ENCODE measurements at regions not wholly inside any gene's neighbourhood (a gene's known extent, or its start where the extent isn't known, plus 50 kb on each side); places are given as distances from the start of the nearest gene placed in this dataset.

DNA sequence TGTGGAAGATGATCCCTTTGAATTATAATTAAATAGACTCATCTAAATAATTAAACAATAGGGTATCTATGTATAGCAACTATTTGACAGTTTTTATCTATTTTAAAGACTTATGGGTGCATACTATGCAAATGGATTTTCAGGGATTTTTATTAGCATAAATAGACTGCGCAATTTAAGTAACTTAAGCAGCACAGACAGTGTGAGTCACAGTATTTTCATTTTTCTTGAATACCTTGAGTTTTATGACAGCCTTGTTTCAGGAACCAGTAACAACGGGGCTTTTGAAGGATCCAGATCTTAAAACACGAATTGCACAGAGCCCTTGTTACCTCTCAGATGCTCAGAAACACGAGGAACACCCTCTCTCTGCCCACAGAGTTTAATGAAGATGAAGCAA is 175.5 kb upstream of the CD96 start:
- H3K36me3 ChIP-seq (ENCODE audit: insufficient read depth, low read length) = no peaks in the 10 kb centered on the region
- no peak overlapping the region for H2AFZ ChIP-seq (ENCODE audit: low read length)
- POLR2A ChIA-PET = no interaction called here
- no peaks in the 10 kb centered on the region for H3K4me1 ChIP-seq (ENCODE audit: insufficient read depth, low read length, poor library complexity, severe bottlenecking)
- TF ChIP-seq CTCF (conservative IDR thresholded peaks at IDR 0.05; ENCODE audit: low read length) (no peak), EZH2phosphoT487 (IDR thresholded peaks at IDR 0.05; ENCODE audit: borderline replicate concordance, low read depth, low read length) (no peak)
- CTCF ChIA-PET (ENCODE audit: unreplicated experiment) = no interaction called here
- no peaks in the 10 kb centered on the region for H3K9me3 ChIP-seq (ENCODE audit: low read length)
- no peaks in the 10 kb centered on the region for H4K20me1 ChIP-seq (ENCODE audit: insufficient read depth, low read length)
- DNase-seq (ENCODE audit: low spot score) = no peak
- H3K4me2 ChIP-seq (ENCODE audit: low read length) = no peak overlapping the region
- no peak overlapping the region for H3K4me3 ChIP-seq (ENCODE audit: low read depth, low read length, poor library complexity, severe bottlenecking)
- no peaks in the 10 kb centered on the region for H3K79me2 ChIP-seq (ENCODE audit: insufficient read depth, low read depth, low read length)
- intact Hi-C loops (cut with micrococcal nuclease; ENCODE audit: unreplicated experiment) = no loop called here
- no TSS peak for BruUV-seq (replicated peaks)
- H3K9me2 ChIP-seq (ENCODE audit: insufficient read depth, low read length) = no peaks in the 10 kb centered on the region
- no peak overlapping the region for H3K27ac ChIP-seq (ENCODE audit: low read depth, low read length, poor library complexity, severe bottlenecking)

- no peaks in the 10 kb centered on the region for H3K9me3 ChIP-seq (ENCODE audit: low read length)
- no peaks in the 10 kb centered on the region for H3K79me2 ChIP-seq (ENCODE audit: insufficient read depth, low read depth, low read length)
- no peak overlapping the region for H3K4me3 ChIP-seq (ENCODE audit: low read depth, low read length, poor library complexity, severe bottlenecking)
- H3K9me2 ChIP-seq (ENCODE audit: insufficient read depth, low read length) = no peaks in the 10 kb centered on the region
- intact Hi-C loops (cut with micrococcal nuclease; ENCODE audit: unreplicated experiment) = no loop called here
- H3K27ac ChIP-seq (ENCODE audit: low read depth, low read length, poor library complexity, severe bottlenecking) = no peak overlapping the region
- DNase-seq (ENCODE audit: low spot score) = no peak
- CTCF ChIA-PET (ENCODE audit: unreplicated experiment) = no interaction called here
- no peaks in the 10 kb centered on the region for H3K4me1 ChIP-seq (ENCODE audit: insufficient read depth, low read length, poor library complexity, severe bottlenecking)
- no peaks in the 10 kb centered on the region for H4K20me1 ChIP-seq (ENCODE audit: insufficient read depth, low read length)
- TF ChIP-seq CTCF (conservative IDR thresholded peaks at IDR 0.05; ENCODE audit: low read length) (no peak), EZH2phosphoT487 (IDR thresholded peaks at IDR 0.05; ENCODE audit: borderline replicate concordance, low read depth, low read length) (no peak)
- H3K36me3 ChIP-seq (ENCODE audit: insufficient read depth, low read length) = no peaks in the 10 kb centered on the region
- no peak overlapping the region for H2AFZ ChIP-seq (ENCODE audit: low read length)
- POLR2A ChIA-PET = no interaction called here
- no TSS peak for BruUV-seq (replicated peaks)
- no peak overlapping the region for H3K4me2 ChIP-seq (ENCODE audit: low read length)
Measured at GRCh38 chr3:111368056-111368455, 173.9 kb upstream of the CD96 start.

GRCh38 chr3:111369958-111370357 is 172.0 kb upstream of the CD96 start:
- Histone ChIP-seq H3K36me3 (ENCODE audit: insufficient read depth, low read length) (no peaks in the 10 kb centered on the region), H3K9me3 (ENCODE audit: low read length) (no peaks in the 10 kb centered on the region), H2AFZ (ENCODE audit: low read length) (no peak overlapping the region), H3K4me3 (ENCODE audit: low read depth, low read length, poor library complexity, severe bottlenecking) (no peak overlapping the region), H4K20me1 (ENCODE audit: insufficient read depth, low read length) (no peaks in the 10 kb centered on the region), H3K27ac (ENCODE audit: low read depth, low read length, poor library complexity, severe bottlenecking) (no peak overlapping the region), H3K79me2 (ENCODE audit: insufficient read depth, low read depth, low read length) (no peaks in the 10 kb centered on the region), H3K4me2 (ENCODE audit: low read length) (no peak overlapping the region), H3K9me2 (ENCODE audit: insufficient read depth, low read length) (no peaks in the 10 kb centered on the region), H3K4me1 (ENCODE audit: insufficient read depth, low read length, poor library complexity, severe bottlenecking) (no peaks in the 10 kb centered on the region)
- intact Hi-C loops (cut with micrococcal nuclease; ENCODE audit: unreplicated experiment) = no loop called here
- ChIA-PET CTCF (ENCODE audit: unreplicated experiment) (no interaction called here), POLR2A (no interaction called here)
- no peak for DNase-seq (ENCODE audit: low spot score)
- TF ChIP-seq CTCF (conservative IDR thresholded peaks at IDR 0.05; ENCODE audit: low read length) = no peak
- no peak for TF ChIP-seq EZH2phosphoT487 (IDR thresholded peaks at IDR 0.05; ENCODE audit: borderline replicate concordance, low read depth, low read length)
- no TSS peak for BruUV-seq (replicated peaks)
